Duodenal mucosa (tissue), 2 donors: ENCODE measurements at regions not wholly inside any gene's neighbourhood (a gene's known extent, or its start where the extent isn't known, plus 50 kb on each side); places are given as distances from the start of the nearest gene placed in this dataset.

Experiments
- H3K27ac ChIP-seq: one replicate; pipeline ENCODE4 v1.7.0; 2013; ENCODE audit warnings: low read depth, low read length
- H3K27me3 ChIP-seq, 2 donors: one replicate each; pipeline ENCODE4 v1.7.0; 2013; ENCODE audit warnings: low read length in 2 of 2, control low read depth in 1 of 2; ENCODE audit not compliant: insufficient read depth in 2 of 2, control insufficient read depth in 1 of 2
- H3K36me3 ChIP-seq, 2 donors: one replicate each; pipeline ENCODE4 v1.7.0; 2013; ENCODE audit warnings: low read length in 2 of 2, control low read depth in 1 of 2; ENCODE audit not compliant: insufficient read depth in 2 of 2, control insufficient read depth in 1 of 2
- H3K4me1 ChIP-seq, 2 donors: one replicate each; pipeline ENCODE4 v1.7.0; 2013; ENCODE audit warnings: low read length in 2 of 2, control low read depth in 1 of 2; ENCODE audit not compliant: insufficient read depth in 2 of 2, control insufficient read depth in 1 of 2
- H3K4me3 ChIP-seq, 2 donors: one replicate each; pipeline ENCODE4 v1.7.0; 2013; ENCODE audit warnings: low read length in 2 of 2, low read depth in 1 of 2
- H3K9ac ChIP-seq, 2 donors: one replicate each; pipeline ENCODE4 v1.7.0; 2013; ENCODE audit warnings: low read length in 2 of 2, low read depth in 1 of 2
- H3K9me3 ChIP-seq, 2 donors: one replicate each; pipeline ENCODE4 v1.7.0; 2013; ENCODE audit warnings: low read length in 2 of 2, control low read depth in 1 of 2; ENCODE audit not compliant: control insufficient read depth in 1 of 2

GRCh38 chr5:74464512-74465209, 175.9 kb downstream of the ENC1 start:
- no peaks in the 10 kb centered on the region for H3K27me3 ChIP-seq
- no peaks in the 10 kb centered on the region for H3K9me3 ChIP-seq
- H3K4me3 ChIP-seq = no peak overlapping the region
- no peak overlapping the region for H3K9ac ChIP-seq
- no peaks in the 10 kb centered on the region for H3K36me3 ChIP-seq
- H3K27ac ChIP-seq = no peak overlapping the region
- no peaks in the 10 kb centered on the region for H3K4me1 ChIP-seq

DNA sequence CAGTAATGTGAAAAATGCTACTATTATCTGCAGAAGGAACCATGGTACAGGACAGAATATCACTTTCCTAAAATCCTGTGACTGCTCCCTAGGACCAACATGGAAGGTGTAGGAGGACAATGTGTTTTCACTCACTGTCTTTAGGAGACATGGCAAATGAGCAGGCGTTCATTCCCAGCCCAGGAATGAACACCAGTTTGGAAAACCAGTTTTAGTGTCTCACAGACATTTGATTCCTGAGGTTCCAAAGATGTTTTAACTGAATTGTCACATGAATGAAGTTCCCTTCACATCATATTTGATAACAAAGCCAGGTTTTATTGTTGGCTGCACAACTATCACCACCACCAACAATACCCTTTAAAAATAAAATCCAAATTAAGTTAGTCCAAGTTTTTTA, 178.2 kb downstream of the ENC1 start:
- Histone ChIP-seq H3K9ac (no peak overlapping the region), H3K4me1 (no peaks in the 10 kb centered on the region), H3K4me3 (no peak overlapping the region), H3K27me3 (no peaks in the 10 kb centered on the region), H3K9me3 (no peaks in the 10 kb centered on the region), H3K36me3 (no peaks in the 10 kb centered on the region), H3K27ac (no peak overlapping the region)

GRCh38 chr5:74461251-74461650, 179.3 kb downstream of the ENC1 start:
- no peak overlapping the region for H3K27ac ChIP-seq
- no peaks in the 10 kb centered on the region for H3K4me1 ChIP-seq
- H3K9me3 ChIP-seq = no peaks in the 10 kb centered on the region
- no peaks in the 10 kb centered on the region for H3K27me3 ChIP-seq
- no peaks in the 10 kb centered on the region for H3K36me3 ChIP-seq
- H3K9ac ChIP-seq = no peak overlapping the region
- H3K4me3 ChIP-seq = no peak overlapping the region

DNA sequence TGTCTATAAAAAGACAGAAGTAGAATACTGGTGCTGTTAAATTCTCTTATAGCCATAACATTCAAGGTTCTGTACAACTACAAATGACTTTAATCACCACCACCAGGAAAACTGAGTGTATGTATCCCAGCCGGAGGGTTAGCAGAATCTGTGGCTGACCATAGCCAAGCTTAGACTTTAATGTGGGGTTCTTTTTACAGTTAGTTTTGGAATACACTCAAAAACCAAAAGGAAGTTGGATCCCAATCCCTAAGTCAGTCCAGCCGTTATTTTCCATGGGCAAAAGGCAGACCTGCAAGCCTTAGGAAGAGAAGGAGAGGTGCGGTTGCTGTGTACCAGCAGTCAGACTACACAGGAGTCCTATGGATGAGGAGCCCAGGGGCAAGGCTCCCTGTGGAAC, 179.8 kb downstream of the ENC1 start:
- Histone ChIP-seq H3K27me3 (no peaks in the 10 kb centered on the region), H3K9ac (no peak overlapping the region), H3K36me3 (no peaks in the 10 kb centered on the region), H3K27ac (no peak overlapping the region), H3K4me3 (no peak overlapping the region), H3K9me3 (no peaks in the 10 kb centered on the region), H3K4me1 (no peaks in the 10 kb centered on the region)

GRCh38 chr5:74459984-74460383, 180.5 kb downstream of the ENC1 start:
- Histone ChIP-seq H3K4me3 (no peak overlapping the region), H3K9me3 (no peaks in the 10 kb centered on the region), H3K27ac (no peak overlapping the region), H3K9ac (no peak overlapping the region), H3K36me3 (no peaks in the 10 kb centered on the region), H3K27me3 (no peaks in the 10 kb centered on the region), H3K4me1 (no peaks in the 10 kb centered on the region)

DNA sequence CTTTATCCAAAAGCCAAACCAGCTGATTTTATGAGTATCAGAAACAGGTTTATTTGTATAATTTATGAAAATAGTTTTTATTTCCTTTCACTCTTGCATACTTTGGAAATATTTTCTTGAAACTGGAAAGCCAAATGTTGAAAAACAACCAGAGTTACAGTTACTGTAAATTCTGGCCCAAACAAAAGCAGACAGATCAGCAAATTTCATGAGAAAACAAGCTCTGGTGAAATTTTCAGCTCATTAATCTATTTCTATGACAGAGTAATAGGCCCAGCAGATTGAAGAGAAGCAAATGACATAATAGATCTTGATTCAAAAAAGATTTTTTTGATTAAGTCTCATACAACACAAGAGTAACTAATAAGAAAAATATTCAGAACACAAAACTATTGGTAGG, 182.7 kb downstream of the ENC1 start:
- H3K36me3 ChIP-seq = no peaks in the 10 kb centered on the region
- H3K27me3 ChIP-seq = no peaks in the 10 kb centered on the region
- no peaks in the 10 kb centered on the region for H3K4me1 ChIP-seq
- no peak overlapping the region for H3K27ac ChIP-seq
- no peak overlapping the region for H3K9ac ChIP-seq
- no peaks in the 10 kb centered on the region for H3K9me3 ChIP-seq
- no peak overlapping the region for H3K4me3 ChIP-seq

DNA sequence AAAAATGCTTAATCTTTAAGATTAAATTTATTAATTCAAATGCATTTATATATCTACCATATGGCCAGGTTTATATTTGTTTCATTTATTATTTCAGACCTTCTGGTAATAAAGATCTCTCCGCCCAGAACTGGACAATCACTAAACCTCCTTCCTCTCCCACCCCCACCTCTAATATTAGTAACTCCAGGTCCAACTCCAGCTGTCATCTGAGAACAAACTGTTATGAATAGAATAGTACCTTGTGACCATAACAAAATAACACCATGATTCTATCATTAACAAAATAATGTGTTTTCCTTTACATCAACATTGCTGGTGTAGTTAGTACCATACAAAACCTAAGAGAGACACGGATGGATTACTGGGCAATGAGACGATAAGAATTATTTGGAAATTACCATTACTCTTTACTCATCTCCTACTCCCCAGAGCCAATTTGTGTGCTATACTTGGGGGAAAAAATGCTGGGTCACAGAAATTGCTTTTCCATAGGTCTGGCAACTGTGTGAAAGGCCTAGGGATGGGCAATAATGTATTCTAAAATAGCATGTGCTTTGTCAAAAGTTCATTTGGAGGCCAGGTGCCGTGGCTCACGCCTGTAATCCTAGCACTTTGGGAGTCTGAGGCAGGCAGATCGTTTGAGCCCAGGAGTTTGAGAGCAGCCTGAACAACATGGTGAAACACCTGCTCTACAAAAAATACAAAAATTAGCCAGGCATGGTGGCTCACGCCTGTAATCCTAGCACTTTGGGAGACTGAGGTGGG, 186.1 kb downstream of the ENC1 start:
- Histone ChIP-seq H3K9ac (no peak overlapping the region), H3K36me3 (no peaks in the 10 kb centered on the region), H3K4me1 (no peaks in the 10 kb centered on the region), H3K27me3 (no peaks in the 10 kb centered on the region), H3K27ac (no peak overlapping the region), H3K4me3 (no peak overlapping the region), H3K9me3 (no peaks in the 10 kb centered on the region)

- no peaks in the 10 kb centered on the region for H3K27me3 ChIP-seq
- no peaks in the 10 kb centered on the region for H3K36me3 ChIP-seq
- no peaks in the 10 kb centered on the region for H3K9me3 ChIP-seq
- no peak overlapping the region for H3K9ac ChIP-seq
- H3K4me3 ChIP-seq = no peak overlapping the region
- H3K4me1 ChIP-seq = no peaks in the 10 kb centered on the region
- no peak overlapping the region for H3K27ac ChIP-seq
Measured at GRCh38 chr5:74452856-74453255, 187.7 kb downstream of the ENC1 start.

- H3K4me3 ChIP-seq = no peak overlapping the region
- no peak overlapping the region for H3K27ac ChIP-seq
- no peaks in the 10 kb centered on the region for H3K36me3 ChIP-seq
- no peaks in the 10 kb centered on the region for H3K27me3 ChIP-seq
- no peaks in the 10 kb centered on the region for H3K9me3 ChIP-seq
- no peaks in the 10 kb centered on the region for H3K4me1 ChIP-seq
- no peak overlapping the region for H3K9ac ChIP-seq
Measured at GRCh38 chr5:74450095-74450494, 190.4 kb downstream of the ENC1 start.

DNA sequence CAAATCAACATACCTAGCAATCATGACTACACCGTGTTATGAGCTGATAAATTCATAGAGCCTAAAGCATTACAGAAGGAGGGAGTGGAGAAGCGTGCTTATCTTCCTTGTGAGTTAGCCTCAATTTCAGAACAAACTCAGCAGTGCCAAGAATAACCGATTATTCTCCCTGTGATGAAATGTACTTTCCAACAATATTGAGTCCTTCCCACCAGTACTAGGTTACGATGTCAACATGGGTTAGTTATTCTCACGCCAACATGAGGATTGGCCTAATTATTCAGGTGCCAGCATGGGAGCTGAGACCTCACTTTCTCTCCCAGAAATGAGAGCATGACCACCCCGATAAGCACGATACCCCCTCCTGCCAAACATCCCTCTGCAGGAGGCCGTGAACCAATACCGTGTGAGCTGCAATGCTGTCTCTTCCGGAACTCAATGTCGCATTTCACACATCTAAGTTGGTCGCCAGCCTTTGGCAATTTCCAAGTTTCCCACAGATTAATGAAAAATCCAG, 193.7 kb downstream of the ENC1 start:
- no peak overlapping the region for H3K27ac ChIP-seq

More for the DNA sequence above, 193.7 kb downstream of the ENC1 start:
- H3K27me3 ChIP-seq = no peaks in the 10 kb centered on the region
- H3K9me3 ChIP-seq = no peaks in the 10 kb centered on the region
- H3K4me3 ChIP-seq = no peak overlapping the region
- no peaks in the 10 kb centered on the region for H3K36me3 ChIP-seq
- no peaks in the 10 kb centered on the region for H3K4me1 ChIP-seq
- H3K9ac ChIP-seq = no peak overlapping the region
